ENCODE measurements at regions not wholly inside any gene's neighbourhood (a gene's known extent, or its start where the extent isn't known, plus 50 kb on each side); places are given as distances from the start of the nearest gene placed in this dataset.

DNA sequence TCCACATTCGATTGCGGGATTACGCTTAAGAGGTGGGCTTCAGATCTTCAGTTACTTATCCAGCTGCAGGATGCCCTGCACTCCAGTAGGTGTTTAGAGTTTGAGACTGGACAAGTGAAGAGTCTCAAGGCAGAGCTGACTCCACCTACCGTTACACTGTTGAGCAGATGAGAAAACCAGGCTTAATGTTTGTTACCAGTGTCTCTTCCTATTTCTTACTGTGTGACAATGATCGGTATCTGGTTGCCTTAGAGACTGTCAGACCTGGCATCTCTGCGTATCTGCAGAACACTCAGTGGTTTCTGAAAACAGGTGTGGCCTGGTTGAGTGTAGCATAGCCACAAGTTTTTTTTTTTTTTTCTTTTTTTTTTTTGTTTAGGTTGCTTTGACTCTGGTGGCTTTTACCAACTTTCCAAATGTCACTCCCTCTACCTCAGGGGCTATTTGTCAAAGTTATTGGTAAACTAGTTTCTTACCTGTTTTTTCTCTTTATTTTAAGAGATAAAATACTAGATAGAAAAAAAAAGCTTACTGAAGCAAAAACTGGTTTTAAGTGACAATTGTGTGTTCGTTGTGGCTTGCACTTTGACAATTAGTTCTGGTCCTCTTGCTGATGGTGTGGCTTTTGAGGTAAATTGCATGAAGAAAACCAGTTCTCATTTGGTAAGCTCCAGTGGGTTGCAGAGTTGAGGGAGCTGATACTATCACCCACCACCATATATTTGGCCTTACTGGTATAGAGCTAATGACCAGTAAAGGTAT lies 284.8 kb downstream of the ETS1 start (continued):
- TF ChIP-seq, protein P1, sequence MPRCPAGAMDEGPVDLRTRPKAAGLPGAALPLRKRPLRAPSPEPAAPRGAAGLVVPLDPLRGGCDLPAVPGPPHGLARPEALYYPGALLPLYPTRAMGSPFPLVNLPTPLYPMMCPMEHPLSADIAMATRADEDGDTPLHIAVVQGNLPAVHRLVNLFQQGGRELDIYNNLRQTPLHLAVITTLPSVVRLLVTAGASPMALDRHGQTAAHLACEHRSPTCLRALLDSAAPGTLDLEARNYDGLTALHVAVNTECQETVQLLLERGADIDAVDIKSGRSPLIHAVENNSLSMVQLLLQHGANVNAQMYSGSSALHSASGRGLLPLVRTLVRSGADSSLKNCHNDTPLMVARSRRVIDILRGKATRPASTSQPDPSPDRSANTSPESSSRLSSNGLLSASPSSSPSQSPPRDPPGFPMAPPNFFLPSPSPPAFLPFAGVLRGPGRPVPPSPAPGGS (IDR thresholded peaks at IDR 0.05) = no peak

DNA sequence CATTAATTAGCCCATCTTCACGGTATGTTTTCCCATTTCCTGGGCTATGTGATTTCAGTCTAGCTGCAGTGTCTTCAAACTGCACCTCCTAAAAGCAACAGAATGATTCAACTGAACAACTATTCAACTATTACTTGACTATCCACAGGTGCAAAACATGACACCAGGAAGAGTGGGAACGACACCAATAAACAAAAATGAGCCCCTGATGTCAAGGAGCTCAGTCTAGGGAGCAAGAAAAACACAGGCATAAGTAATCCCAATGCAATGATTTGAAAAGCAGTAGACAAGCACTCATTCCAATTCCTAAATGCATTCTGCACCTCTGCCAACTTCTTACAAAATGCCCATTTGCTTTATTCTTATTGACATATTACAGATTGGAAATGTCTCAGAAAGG lies 285.6 kb downstream of the ETS1 start:
- ATAC-seq (no peak), FAIRE-seq (no peak), DNase-seq (ENCODE audit: low read depth in 1 of 2, low spot score in 1 of 2) (no peak)
- Histone ChIP-seq H3K27ac (no peak overlapping the region), H3K9me3 (no peaks in the 10 kb centered on the region), H3K4me2 (no peak overlapping the region), H3K4me3 (no peak overlapping the region), H3K4me1 (no peaks in the 10 kb centered on the region)
- ChIA-PET POLR2A (no interaction called here), CTCF (interaction anchor here (0.6 to 1.3 kb wide), 4 partner anchors 12 to 529 kb away, joined by 3 to 4 read pairs (median 3); no protein-coding TSS in a partner anchor)
- 36% methylated on average over 2 of the region's 2 CpGs for WGBS (ENCODE audit: missing lambda C conversion rate)
- TF ChIP-seq ZSCAN20 (CRISPR knock-in tag; IDR thresholded peaks at IDR 0.05) (no peak), EP300 (IDR thresholded peaks at IDR 0.05) (no peak), ZFP36 (IDR thresholded peaks at IDR 0.05; ENCODE audit: borderline replicate concordance, partially characterized antibody) (no peak), EHF (CRISPR knock-in tag; IDR thresholded peaks at IDR 0.05) (no peak), PHF8 (IDR thresholded peaks at IDR 0.05; ENCODE audit: borderline replicate concordance, low read depth) (no peak), JUNB (IDR thresholded peaks at IDR 0.05) (no peak), ZNF302 (CRISPR knock-in tag; IDR thresholded peaks at IDR 0.05) (no peak)

DNA sequence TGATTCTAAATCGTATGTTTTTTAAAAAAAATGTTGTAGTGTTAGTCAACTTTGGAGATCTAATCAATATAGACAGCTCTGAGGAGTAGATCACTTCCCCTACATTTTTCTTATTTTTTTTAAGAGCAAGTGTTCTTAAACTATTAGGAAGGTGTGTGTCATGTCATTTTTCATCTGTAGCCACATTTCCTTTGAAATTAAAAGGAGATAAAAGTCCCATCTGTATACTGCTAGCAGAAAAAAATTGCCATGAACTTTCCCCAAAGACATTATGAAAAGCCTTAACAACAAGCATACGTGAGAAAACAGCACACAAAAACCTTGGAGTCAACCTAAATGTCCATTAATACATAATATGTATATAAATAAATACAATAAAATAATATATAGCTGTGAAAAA lies 286.6 kb downstream of the ETS1 start:
- 46% methylated on average over 2 of the region's 2 CpGs for WGBS (ENCODE audit: missing lambda C conversion rate)
- Histone ChIP-seq H3K4me1 (no peaks in the 10 kb centered on the region), H3K4me3 (no peak overlapping the region), H3K4me2 (no peak overlapping the region), H3K27ac (no peak overlapping the region), H3K9me3 (no peaks in the 10 kb centered on the region)
- ChIA-PET CTCF (interaction anchor here (1.3 kb wide), 3 partner anchors 10 to 530 kb away, joined by 3 to 6 read pairs (median 3); no protein-coding TSS in a partner anchor), POLR2A (no interaction called here)
- FAIRE-seq (no peak), DNase-seq (ENCODE audit: low read depth in 1 of 2, low spot score in 1 of 2) (no peak), ATAC-seq (no peak)
- no peak for TF ChIP-seq NR3C1 (IDR thresholded peaks at IDR 0.05)
- no peak for TF ChIP-seq POLR2A (IDR thresholded peaks at IDR 0.05; ENCODE audit: low read length)
- TF ChIP-seq ESRRA (IDR thresholded peaks at IDR 0.05; ENCODE audit: borderline replicate concordance, low read length) = no peak
- no peak for TF ChIP-seq CHD4 (IDR thresholded peaks at IDR 0.05; ENCODE audit: borderline replicate concordance)
- TF ChIP-seq CEBPB (IDR thresholded peaks at IDR 0.05) = no peak
- no peak for TF ChIP-seq MAZ (IDR thresholded peaks at IDR 0.05; ENCODE audit: borderline replicate concordance, low read depth, low read length)
- TF ChIP-seq TP53 (CRISPR knock-in tag; IDR thresholded peaks at IDR 0.05) = no peak
- TF ChIP-seq, protein P2, sequence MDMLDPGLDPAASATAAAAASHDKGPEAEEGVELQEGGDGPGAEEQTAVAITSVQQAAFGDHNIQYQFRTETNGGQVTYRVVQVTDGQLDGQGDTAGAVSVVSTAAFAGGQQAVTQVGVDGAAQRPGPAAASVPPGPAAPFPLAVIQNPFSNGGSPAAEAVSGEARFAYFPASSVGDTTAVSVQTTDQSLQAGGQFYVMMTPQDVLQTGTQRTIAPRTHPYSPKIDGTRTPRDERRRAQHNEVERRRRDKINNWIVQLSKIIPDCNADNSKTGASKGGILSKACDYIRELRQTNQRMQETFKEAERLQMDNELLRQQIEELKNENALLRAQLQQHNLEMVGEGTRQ (IDR thresholded peaks at IDR 0.05) = no peak
- TF ChIP-seq HOXA7 (CRISPR knock-in tag; IDR thresholded peaks at IDR 0.05) = no peak
- no peak for TF ChIP-seq CBX8 (IDR thresholded peaks at IDR 0.05)
- TF ChIP-seq CHD2 (IDR thresholded peaks at IDR 0.05; ENCODE audit: low read length, partially characterized antibody) = no peak
- TF ChIP-seq KDM5A (IDR thresholded peaks at IDR 0.05) = no peak
- no peak for TF ChIP-seq HEYL (CRISPR knock-in tag; IDR thresholded peaks at IDR 0.05)
- TF ChIP-seq SREBF2 (IDR thresholded peaks at IDR 0.05) = no peak
- no peak for TF ChIP-seq FOSB (CRISPR knock-in tag; IDR thresholded peaks at IDR 0.05)
- no peak for TF ChIP-seq NPAS2 (CRISPR knock-in tag; IDR thresholded peaks at IDR 0.05; ENCODE audit: borderline replicate concordance)
- no peak for TF ChIP-seq EP300 (IDR thresholded peaks at IDR 0.05)
- TF ChIP-seq MYC (IDR thresholded peaks at IDR 0.05; ENCODE audit: borderline replicate concordance, low read length) = no peak
- TF ChIP-seq, protein P3, sequence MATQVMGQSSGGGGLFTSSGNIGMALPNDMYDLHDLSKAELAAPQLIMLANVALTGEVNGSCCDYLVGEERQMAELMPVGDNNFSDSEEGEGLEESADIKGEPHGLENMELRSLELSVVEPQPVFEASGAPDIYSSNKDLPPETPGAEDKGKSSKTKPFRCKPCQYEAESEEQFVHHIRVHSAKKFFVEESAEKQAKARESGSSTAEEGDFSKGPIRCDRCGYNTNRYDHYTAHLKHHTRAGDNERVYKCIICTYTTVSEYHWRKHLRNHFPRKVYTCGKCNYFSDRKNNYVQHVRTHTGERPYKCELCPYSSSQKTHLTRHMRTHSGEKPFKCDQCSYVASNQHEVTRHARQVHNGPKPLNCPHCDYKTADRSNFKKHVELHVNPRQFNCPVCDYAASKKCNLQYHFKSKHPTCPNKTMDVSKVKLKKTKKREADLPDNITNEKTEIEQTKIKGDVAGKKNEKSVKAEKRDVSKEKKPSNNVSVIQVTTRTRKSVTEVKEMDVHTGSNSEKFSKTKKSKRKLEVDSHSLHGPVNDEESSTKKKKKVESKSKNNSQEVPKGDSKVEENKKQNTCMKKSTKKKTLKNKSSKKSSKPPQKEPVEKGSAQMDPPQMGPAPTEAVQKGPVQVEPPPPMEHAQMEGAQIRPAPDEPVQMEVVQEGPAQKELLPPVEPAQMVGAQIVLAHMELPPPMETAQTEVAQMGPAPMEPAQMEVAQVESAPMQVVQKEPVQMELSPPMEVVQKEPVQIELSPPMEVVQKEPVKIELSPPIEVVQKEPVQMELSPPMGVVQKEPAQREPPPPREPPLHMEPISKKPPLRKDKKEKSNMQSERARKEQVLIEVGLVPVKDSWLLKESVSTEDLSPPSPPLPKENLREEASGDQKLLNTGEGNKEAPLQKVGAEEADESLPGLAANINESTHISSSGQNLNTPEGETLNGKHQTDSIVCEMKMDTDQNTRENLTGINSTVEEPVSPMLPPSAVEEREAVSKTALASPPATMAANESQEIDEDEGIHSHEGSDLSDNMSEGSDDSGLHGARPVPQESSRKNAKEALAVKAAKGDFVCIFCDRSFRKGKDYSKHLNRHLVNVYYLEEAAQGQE (IDR thresholded peaks at IDR 0.05) = no peak
- no peak for TF ChIP-seq HOXB5 (CRISPR knock-in tag; IDR thresholded peaks at IDR 0.05)
